HG03575 (cell line): ENCODE measurements at regions not wholly inside any gene's neighbourhood (a gene's known extent, or its start where the extent isn't known, plus 50 kb on each side); places are given as distances from the start of the nearest gene placed in this dataset.
"Not testable (repeated sequence)": the region's sequence is repeated elsewhere in the genome, so short reads cannot be mapped to it uniquely, and the experiment has no call there.

ENCODE experiments used
- ATAC-seq: cut with Tn5 transposase; IDR thresholded peaks from one replicate; pipeline ENCODE4 v1.9.1; 2021; ENCODE audit not compliant: unreplicated experiment, insufficient number of reproducible peaks, low FRiP score; ENCODE audit errors: extremely low read depth

DNA sequence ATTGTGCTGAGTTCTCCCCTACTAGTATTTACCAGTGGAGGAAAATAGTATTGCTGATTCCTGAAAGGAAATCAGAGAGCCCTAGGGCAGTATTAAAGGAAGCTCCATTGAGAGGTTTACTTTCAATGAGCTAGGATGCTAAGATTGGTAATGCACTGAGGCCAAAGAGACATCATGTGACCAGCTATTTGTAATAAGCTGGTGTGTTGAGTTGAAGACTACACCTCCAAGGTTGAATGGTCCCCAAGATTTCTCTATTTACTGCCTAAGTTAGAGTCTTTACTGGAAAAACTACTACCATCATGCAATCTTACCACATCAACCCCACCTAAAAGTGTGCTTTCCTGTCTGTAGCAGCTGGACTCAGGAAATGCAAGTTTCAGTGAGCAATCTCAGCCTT, 151.5 kb upstream of the GJE1 start:
- ATAC-seq: no peak

DNA sequence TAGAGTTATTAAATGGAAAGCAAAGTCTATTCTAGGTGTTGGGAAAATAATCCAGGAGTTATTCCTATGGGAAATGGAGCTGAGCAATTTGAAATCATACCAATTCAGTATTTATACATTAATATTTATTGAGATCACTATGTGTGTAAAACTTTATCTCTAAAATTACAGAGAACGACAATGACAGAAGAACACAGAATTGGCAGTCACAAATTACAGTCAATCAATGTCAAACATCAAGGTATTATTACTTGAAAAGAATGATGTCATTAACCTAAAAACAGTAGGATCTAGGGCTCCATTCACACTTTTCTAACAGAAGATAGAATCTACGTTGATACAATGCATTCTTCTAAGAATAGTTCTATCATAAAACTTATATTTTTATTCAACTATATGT, 154.9 kb upstream of the GJE1 start:
- no peak for ATAC-seq

DNA sequence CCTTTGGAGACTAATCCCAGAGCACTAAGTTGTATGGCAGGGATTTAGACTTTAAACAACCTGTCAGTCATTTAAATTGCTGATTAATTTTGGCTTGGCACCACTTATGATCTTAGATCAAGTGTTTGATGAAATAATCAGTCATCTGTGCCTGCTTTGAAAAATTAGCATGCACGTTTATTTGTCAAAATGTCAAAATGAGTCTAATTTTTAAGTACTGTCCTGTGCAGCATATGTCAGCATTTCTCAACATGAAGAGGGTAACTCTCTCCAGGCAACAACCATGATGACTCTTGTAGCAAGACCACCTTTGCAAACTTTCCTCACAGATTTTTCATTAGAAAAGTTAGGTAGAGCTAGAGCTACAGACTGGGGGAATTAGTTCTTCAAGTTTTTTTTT, 155.7 kb upstream of the GJE1 start:
- no peak for ATAC-seq

DNA sequence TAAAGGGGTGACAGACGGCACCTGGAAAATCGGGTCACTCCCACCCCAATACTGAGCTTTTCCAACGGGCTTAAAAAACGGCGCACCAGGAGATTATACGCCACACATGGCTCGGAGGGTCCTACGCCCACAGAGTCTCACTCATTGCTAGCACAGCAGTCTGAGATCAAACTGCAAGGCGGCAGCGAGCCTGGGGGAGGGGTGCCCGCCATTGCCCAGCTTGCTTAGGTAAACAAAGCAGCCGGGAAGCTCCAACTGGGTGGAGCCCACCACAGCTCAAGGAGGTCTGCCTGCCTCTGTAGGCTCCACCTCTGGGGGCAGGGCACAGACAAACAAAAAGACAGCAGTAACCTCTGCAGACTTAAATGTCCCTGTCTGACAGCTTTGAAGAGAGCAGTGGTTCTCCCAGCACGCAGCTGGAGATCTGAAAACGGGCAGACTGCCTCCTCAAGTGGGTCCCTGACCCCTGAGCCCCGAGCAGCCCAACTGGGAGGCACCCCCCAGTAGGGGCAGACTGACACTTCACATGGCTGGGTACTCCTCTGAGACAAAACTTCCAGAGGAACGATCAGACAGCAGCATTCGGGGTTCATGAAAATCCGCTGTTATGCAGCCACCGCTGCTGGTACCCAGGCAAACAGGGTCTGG, 162.8 kb upstream of the GJE1 start:
- not testable (repeated sequence) for ATAC-seq

DNA sequence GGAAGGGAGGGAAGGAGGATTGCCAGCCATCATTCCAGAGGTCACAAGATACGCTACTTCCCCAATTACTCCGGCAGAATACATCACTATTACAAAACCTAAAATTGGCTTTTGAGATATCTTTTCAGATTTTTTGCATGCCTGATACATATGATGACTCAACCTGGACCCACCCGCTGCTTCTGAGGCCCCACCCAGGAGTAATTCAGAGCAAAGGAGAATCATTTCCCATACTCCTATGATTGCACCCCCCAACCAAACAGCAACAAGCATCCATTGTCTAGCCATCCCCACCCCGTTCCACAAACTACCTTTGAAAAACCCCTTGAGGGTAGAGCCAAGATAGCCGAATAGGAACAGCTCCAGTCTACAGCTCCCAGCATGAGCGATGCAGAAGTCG, 163.5 kb upstream of the GJE1 start:
- ATAC-seq: no peak

DNA sequence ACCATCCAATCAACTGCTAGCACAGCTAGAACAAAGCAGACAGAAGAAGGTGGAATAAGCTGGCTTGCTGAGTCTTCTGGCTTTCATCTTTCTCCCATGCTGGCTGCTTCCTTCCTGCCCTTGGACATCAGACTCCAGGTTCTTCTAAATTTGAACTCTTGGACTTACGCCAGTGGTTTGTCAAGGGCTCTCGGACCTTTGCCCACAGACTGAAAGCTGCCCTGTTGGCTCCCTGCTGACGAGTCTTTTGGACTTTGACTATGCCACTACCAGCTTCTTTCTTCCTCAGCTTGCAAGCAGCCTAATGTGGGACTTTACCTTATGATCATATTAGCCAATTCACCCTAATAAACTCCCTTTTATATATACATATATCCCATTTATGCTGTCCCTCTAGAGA, 164.1 kb upstream of the GJE1 start:
- no peak for ATAC-seq

DNA sequence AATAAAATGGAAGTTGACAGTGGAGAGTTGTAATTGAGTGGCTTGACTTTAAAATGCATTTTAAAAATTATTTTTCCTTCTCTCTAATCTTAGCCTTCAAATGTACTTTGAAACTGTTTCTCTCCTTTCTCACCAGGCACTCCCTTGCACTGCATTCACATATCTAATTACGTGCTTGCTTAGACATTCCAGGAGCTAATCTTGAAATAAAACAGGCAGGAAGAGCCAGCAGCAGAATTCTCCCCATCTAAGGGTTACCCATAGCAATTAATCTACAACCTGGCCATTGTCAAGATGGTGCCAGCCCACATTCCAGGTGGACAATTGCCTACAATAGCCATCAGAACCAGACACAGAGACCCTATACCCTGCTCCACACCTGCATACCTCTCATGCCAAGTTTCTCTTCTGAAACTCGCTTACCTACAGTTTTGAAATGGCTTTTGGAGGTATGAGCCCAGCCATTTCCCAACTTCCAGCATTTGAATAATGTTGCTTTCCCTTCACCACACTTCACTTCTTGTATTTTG, 167.6 kb upstream of the GJE1 start:
- ATAC-seq: no peak

DNA sequence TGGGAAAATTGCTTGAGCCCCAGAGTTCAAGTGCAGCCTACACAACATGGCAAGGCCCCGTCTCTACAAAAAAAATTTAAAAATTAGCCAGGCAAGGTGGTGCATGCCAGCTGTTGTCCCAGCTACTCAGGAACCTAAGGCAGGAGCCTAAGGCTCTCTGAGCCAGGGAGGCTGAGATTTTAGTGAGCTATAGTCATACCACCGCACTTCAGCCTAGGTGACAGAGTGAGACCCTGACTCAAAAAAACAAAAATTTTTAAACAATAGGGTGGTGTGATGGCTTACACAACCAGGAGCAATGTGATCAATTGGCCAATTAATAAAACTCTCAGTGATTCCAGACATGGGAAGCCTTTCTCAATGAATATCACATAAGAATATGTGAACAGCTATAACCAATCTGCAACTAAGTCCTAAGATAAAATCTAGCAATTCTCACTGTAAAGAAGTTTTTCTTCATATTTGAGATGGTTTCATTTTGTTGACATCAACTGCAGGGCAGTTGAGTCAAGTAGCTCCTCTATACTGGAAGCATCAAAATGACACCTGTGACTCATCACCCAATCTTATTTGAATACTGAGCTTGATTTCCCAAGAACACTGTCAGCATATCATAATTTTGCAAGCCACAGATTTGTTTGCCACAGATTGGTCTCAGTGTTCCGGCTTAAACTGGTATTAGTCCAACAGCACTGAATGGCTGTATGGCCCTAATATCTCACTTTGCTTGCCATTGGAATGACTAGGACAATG, 169.0 kb upstream of the GJE1 start:
- ATAC-seq: no peak

DNA sequence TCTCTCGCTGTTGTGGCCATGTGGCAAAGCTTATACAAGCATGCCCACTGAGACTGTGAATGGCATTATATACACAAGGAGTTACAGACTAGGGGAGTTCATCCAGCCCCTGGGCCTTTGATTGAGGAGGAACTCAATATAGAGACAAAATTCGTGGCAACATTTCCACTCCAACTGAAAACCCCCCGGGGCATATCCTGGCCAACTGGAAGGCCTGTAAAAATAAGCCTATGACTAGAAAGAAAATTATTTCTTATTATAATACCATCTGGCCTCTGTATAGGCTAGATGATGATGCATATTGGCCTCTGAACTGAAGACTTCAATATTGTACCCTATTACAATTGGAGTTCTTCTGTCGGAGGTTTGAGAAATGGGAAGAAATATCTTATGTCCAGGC, 175.5 kb upstream of the GJE1 start:
- ATAC-seq: no peak

DNA sequence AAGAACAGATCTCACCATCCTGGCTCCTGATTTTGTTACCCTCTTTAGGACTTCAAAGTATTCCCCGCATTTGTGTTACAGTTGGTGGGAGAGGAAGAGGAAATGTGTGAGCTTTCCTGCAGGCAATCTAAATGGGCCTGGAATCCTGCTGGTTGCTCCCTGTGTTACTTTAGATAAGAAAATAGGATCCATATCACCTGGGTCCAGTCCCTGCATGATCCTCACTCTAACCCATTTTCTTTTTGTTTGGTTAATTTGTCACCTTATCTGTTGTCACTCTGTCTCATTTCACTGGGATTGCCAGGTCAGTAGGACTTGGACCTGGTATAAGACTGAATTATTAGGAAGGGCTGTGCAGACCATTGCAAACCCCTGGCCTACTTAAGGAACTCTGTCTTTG, 175.9 kb upstream of the GJE1 start:
- no peak for ATAC-seq

DNA sequence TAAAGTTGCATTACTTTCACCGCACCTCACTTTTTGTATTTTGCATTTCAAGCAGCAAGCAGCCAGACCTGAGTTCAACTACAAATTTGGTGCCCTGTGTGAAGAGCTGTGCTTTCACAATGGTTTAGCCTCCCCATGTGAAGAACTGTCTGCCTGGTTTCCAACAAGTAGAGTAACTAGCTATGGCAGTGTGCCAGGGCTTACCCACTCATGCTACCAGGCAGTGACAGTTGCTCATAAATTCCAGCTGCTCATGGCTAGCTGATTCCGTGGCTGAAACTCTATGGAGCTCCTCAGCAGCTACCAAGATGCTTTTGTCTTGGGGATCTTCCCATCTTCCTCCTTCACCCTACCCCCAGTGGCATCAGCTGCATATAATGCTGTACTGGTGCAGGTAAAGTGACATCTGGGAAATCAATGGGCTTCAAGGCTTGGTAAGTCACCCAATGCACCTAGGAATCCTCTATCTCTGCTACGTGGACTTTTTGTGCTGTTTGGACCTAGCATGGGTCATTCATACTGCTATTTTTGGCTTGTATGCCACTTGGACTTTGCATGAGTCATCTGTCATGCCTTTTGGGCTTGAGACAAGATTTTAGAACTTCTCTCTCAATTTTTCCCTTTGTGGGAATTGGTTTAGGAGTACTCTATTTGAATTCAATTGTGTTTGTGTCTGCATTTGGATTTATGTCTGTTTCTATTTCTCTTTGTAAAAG, 176.5 kb upstream of the GJE1 start:
- no peak for ATAC-seq

DNA sequence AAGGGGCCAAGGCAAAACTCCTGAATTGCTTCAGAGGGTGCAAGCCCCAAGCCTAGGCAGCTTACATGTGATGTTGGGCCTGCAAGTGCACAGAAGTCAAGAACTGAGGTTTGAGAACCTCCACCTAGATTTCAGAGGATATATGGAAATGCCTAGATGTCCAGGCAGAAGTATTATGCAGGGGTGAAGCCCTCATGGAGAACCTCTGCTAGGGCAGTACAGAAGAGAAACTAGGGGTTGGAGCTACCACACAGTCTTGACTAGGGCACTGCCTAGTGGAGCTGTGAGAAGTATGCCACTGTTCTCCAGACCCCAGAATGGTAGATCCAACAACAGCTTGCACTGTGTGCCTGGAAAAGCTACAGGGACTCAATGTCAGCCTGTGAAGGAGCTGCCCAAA, 179.7 kb upstream of the GJE1 start:
- no peak for ATAC-seq

DNA sequence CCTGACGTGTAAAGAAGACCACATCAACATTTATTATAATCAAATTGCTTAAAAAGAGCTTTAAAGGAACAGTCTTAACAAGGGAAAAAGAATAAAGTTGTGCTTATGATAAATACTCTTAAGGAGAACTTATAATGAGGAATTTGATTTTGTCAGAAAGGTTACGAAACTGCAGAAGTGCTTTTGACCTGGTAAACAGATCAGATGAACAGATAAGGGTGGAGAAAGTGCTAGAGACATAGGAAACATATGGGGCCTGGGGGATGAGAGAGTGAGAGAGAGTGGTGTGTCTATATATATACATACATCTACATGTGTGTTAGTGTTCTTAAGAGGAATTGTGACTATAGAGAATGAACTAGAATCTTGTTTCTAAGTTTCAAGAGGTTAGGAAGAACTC, 186.2 kb upstream of the GJE1 start:
- ATAC-seq: no peak

DNA sequence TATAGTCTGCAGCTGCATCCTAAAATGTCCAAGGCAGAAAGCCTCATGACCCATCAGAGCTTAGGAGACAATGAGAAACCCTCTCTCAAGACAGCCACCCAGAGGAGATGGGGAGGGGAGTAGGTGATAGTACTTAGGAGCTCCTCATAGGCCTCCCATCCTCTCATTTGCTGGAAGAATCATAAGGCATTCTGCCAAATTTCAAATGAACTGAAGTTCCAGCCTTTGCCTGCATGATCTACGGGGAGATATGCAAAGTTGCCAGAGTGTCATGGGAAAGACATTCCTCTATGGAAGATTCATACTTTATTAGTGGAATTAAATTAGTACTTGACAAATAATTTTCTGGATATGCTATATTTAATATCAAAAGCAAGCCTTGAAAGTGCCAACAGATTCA, 194.1 kb upstream of the GJE1 start:
- ATAC-seq: no peak

DNA sequence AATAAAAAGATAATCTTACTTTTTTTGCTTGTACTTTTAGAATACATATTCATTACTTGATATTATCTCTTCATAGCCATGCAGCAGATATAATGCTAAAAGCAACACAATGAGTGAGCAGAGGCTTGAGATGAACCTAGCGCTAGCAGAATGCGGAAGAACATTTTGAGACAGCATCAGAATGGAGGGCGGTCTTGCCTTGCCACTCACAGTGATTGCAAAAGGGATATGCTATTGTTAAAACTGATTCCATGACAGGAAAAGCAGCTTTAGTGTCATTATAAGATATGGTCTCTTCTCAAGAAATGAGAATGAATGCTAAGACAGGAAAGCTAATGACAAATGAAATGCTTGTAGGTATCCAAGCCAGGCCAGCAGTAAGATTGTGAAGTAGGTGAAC, 200.0 kb upstream of the GJE1 start:
- no peak for ATAC-seq

DNA sequence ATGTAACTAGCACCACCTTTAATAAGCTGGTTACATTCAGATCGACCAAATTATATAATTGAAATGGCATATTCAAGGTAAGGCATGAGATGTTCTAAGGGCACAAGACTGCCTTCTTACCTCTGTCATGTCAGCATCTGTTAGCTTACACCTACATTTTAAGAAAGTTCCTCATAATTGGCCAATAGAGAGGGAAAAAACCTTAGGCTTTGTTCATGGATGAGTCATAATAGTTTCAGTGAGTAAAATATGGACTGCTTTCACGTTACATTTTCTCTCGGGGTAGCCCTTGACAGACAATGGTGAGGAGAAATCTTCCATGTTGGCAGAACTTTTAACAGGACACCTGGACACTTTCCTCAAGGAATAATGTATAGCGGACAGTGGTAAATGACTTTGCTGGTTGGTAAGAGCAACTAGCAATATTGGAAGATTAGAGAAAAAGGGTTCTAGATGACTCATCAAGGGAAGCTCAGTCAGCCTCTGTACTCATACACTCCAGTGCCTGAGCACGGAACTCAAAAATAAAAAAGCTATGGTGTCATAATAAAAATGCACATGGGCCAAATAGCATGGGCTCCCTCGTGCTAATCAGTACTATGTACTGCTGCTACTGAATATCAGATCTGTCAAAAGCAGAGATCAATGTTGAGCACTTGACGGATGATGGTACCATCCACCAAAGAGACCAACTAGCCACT, 206.4 kb upstream of the GJE1 start:
- ATAC-seq: not testable (repeated sequence)

DNA sequence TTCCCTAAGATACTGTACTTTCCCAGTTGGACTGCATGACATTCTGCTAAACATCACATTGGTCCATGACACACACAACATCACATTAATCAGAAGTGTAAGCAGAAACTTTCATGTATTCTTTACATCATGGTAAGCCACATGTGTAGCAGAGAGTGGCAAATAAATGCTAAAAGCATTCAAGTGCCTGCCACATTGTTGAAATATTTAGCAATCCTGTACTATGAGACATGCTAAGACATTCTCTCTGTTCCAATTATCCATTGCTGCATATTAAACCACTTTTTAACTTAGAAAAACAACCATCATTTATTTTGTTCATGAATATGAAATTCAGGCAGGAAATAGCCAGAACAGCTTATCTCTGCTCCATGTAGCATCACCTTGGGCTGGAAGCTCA, 207.7 kb upstream of the GJE1 start:
- no peak for ATAC-seq

DNA sequence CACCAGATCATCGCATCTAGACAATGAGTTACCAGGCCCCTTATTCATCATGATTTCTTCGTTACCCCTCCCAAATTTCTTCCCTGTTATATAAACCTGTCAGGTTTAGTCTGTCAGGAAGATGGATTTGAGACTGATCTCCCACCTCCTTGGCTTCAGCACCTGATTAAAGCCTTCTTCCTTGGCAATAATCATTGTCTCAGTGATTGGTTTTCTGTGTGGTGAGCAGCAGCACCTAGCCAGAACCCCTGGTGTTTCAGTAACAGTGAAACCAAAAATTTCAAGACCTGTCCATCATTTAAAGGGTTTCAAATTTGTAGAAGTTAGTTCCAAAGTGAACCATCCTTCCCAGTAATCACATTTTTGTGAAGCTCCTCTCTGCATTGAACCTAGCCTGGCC, 209.8 kb upstream of the GJE1 start:
- no peak for ATAC-seq

DNA sequence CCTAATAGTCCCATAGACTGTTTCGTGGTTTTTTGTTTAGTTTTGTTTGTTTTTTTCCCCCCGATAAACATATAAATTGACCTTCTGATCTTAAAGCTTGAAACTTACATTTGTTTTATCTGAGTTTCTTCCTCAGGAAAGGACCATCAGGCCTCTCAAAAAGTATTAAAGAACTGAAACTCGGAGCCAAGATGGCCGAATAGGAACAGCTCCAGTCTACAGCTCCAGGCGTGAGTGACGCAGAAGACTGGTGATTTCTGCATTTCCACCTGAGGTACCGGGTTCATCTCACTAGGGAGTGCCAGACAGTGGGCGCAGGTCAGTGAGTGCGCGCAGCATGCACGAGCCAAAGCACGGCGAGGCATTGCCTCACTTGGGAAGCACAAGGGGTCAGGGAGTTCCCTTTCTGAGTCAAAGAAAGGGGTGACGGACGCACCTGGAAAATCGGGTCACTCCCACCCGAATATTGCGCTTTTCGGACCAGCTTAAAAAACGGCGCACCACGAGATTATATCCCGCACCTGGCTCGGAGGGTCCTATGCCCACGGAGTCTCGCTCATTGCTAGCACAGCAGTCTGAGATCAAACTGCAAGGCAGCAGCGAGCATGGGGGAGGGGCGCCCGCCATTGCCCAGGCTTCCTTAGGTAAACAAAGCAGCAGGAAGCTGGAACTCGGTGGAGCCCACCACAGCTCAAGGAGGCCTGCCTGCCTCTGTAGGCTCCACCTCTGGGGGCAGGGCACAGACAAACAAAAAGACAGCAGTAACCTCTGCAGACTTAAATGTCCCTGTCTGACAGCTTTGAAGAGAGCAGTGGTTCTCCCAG, 215.8 kb upstream of the GJE1 start:
- not testable (repeated sequence) for ATAC-seq
